ENCODE measurements at regions not wholly inside any gene's neighbourhood (a gene's known extent, or its start where the extent isn't known, plus 50 kb on each side); places are given as distances from the start of the nearest gene placed in this dataset.

- ChIA-PET CTCF (ENCODE audit: unreplicated experiment) (no interaction called here), POLR2A (no interaction called here)
- Histone ChIP-seq H3K4me2 (ENCODE audit: low read length) (no peak overlapping the region), H3K27ac (ENCODE audit: low read depth, low read length, poor library complexity, severe bottlenecking) (no peak overlapping the region), H3K9me2 (ENCODE audit: insufficient read depth, low read length) (no peaks in the 10 kb centered on the region), H3K36me3 (ENCODE audit: insufficient read depth, low read length) (no peaks in the 10 kb centered on the region), H3K4me3 (ENCODE audit: low read depth, low read length, poor library complexity, severe bottlenecking) (no peak overlapping the region), H3K4me1 (ENCODE audit: insufficient read depth, low read length, poor library complexity, severe bottlenecking) (no peaks in the 10 kb centered on the region), H3K79me2 (ENCODE audit: insufficient read depth, low read depth, low read length) (no peaks in the 10 kb centered on the region), H4K20me1 (ENCODE audit: insufficient read depth, low read length) (no peaks in the 10 kb centered on the region), H3K9me3 (ENCODE audit: low read length) (no peaks in the 10 kb centered on the region), H2AFZ (ENCODE audit: low read length) (no peak overlapping the region)
- TF ChIP-seq, protein P1, sequence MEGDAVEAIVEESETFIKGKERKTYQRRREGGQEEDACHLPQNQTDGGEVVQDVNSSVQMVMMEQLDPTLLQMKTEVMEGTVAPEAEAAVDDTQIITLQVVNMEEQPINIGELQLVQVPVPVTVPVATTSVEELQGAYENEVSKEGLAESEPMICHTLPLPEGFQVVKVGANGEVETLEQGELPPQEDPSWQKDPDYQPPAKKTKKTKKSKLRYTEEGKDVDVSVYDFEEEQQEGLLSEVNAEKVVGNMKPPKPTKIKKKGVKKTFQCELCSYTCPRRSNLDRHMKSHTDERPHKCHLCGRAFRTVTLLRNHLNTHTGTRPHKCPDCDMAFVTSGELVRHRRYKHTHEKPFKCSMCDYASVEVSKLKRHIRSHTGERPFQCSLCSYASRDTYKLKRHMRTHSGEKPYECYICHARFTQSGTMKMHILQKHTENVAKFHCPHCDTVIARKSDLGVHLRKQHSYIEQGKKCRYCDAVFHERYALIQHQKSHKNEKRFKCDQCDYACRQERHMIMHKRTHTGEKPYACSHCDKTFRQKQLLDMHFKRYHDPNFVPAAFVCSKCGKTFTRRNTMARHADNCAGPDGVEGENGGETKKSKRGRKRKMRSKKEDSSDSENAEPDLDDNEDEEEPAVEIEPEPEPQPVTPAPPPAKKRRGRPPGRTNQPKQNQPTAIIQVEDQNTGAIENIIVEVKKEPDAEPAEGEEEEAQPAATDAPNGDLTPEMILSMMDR (conservative IDR thresholded peaks at IDR 0.05; ENCODE audit: low read length): no peak
- no peak for TF ChIP-seq EZH2phosphoT487 (IDR thresholded peaks at IDR 0.05; ENCODE audit: borderline replicate concordance, low read depth, low read length)
- DNase-seq (ENCODE audit: low spot score): no peak
- intact Hi-C loops (cut with micrococcal nuclease; ENCODE audit: unreplicated experiment): no loop called here
- BruUV-seq (replicated peaks): no TSS peak
These were observed 111.9 kb upstream of the PRMT8 start for GRCh38 chr12:3379079-3379478.

- TF ChIP-seq EZH2phosphoT487 (IDR thresholded peaks at IDR 0.05; ENCODE audit: borderline replicate concordance, low read depth, low read length): no peak
- TF ChIP-seq, protein P1 (conservative IDR thresholded peaks at IDR 0.05; ENCODE audit: low read length): no peak
- ChIA-PET POLR2A (no interaction called here), CTCF (ENCODE audit: unreplicated experiment) (no interaction called here)
- Histone ChIP-seq H3K36me3 (ENCODE audit: insufficient read depth, low read length) (no peaks in the 10 kb centered on the region), H4K20me1 (ENCODE audit: insufficient read depth, low read length) (no peaks in the 10 kb centered on the region), H3K4me1 (ENCODE audit: insufficient read depth, low read length, poor library complexity, severe bottlenecking) (no peaks in the 10 kb centered on the region), H3K4me2 (ENCODE audit: low read length) (no peak overlapping the region), H3K79me2 (ENCODE audit: insufficient read depth, low read depth, low read length) (no peaks in the 10 kb centered on the region), H3K9me3 (ENCODE audit: low read length) (no peaks in the 10 kb centered on the region), H3K4me3 (ENCODE audit: low read depth, low read length, poor library complexity, severe bottlenecking) (no peak overlapping the region), H3K9me2 (ENCODE audit: insufficient read depth, low read length) (no peaks in the 10 kb centered on the region), H3K27ac (ENCODE audit: low read depth, low read length, poor library complexity, severe bottlenecking) (no peak overlapping the region), H2AFZ (ENCODE audit: low read length) (no peak overlapping the region)
- DNase-seq (ENCODE audit: low spot score): no peak
- no TSS peak for BruUV-seq (replicated peaks)
- intact Hi-C loops (cut with micrococcal nuclease; ENCODE audit: unreplicated experiment): no loop called here
These were observed 110.6 kb upstream of the PRMT8 start for GRCh38 chr12:3380200-3381043.
